Endothelial cell of umbilical vein (primary cell): ENCODE measurements at regions not wholly inside any gene's neighbourhood (a gene's known extent, or its start where the extent isn't known, plus 50 kb on each side); places are given as distances from the start of the nearest gene placed in this dataset.

Experiments used
- BruUV-seq: library from RNA; stranded (reverse); fragments of 400-500 nt; replicated peaks from 2 replicates; lab custom pipeline; 2021; lab: Mats Ljungman, UMichigan
- CTCF ChIA-PET: fragments of 300-600, 350-600 bp; sonication (Branson Sonifier 250); formaldehyde crosslinking; loops from one replicate; lab custom pipeline; 2021; ENCODE audit warnings: antibody characterized with exemption, inconsistent platforms; lab: Charles Lee
- POLR2A ChIA-PET: fragments of 300-600, 350-600 bp; sonication (Branson Sonifier 250); formaldehyde crosslinking; loops from one replicate; lab custom pipeline; 2021; ENCODE audit warnings: antibody characterized with exemption, inconsistent platforms; lab: Charles Lee
- DNase-seq: peaks from one replicate; pipeline ENCODE4 v3.0.0-alpha.2; 2011; ENCODE audit warnings: low read depth, low spot score
- FAIRE-seq: peaks from 2 replicates; lab custom pipeline; 2011; peaks lifted over from hg19 to GRCh38; lab: Jason Lieb, UNC
- H2AFZ ChIP-seq: 2 replicates; pipeline ENCODE4 v1.6.0; 2012; ENCODE audit warnings: low read depth, low read length, control low read depth, inconsistent platforms
- H3K27ac ChIP-seq: 2 replicates; pipeline ENCODE4 v1.5.1; 2011; ENCODE audit warnings: low read depth, mild to moderate bottlenecking, control low read depth, low read length, moderate library complexity; ENCODE audit not compliant: insufficient read depth
- H3K27me3 ChIP-seq, 2 experiments: 2 replicates each; pipeline versions ENCODE4 v1.6.0 to v1.6.1; 2011; ENCODE audit warnings: low read length in 2 of 2, mixed read lengths in 1 of 2; ENCODE audit not compliant: control insufficient read depth in 2 of 2, insufficient read depth in 2 of 2
- H3K36me3 ChIP-seq, 2 experiments: 2 replicates in 1 of 2; 3 replicates in 1 of 2; pipeline ENCODE4 v1.5.1; 2011; ENCODE audit warnings: low read length in 2 of 2, mild to moderate bottlenecking in 1 of 2, moderate library complexity in 1 of 2; ENCODE audit not compliant: control insufficient read depth in 2 of 2, insufficient read depth in 2 of 2; ENCODE audit errors: extremely low read depth in 1 of 2
- H3K4me1 ChIP-seq: 3 replicates; pipeline ENCODE4 v1.5.1; 2011; ENCODE audit warnings: mild to moderate bottlenecking, low read length; ENCODE audit not compliant: control insufficient read depth, insufficient read depth; ENCODE audit errors: extremely low read depth
- H3K4me2 ChIP-seq: 2 replicates; pipeline ENCODE4 v1.6.1; 2011; ENCODE audit warnings: low read length, control low read depth, mixed read lengths; ENCODE audit not compliant: insufficient read depth
- H3K4me3 ChIP-seq, 3 experiments: fragments of 200-600 bp in 1 of 3; sonication (generic), shearing (Covaris generic) in 1 of 3; replicated peaks in 1 of 3; 2 replicates each; pipeline ENCODE4 v1.5.1; 2011 to 2016; ENCODE audit warnings: control low read depth in 3 of 3, low read length in 3 of 3, mild to moderate bottlenecking in 2 of 3, inconsistent platforms in 1 of 3, low read depth in 1 of 3, moderate library complexity in 1 of 3; ENCODE audit not compliant: insufficient read depth in 1 of 3
- H3K79me2 ChIP-seq: 2 replicates; pipeline ENCODE4 v1.6.0; 2012; ENCODE audit warnings: low read length, inconsistent platforms; ENCODE audit not compliant: control insufficient read depth, insufficient read depth
- H3K9ac ChIP-seq: replicated peaks from 2 replicates; pipeline ENCODE3; 2011; ENCODE audit warnings: low read length, control low read depth; ENCODE audit not compliant: insufficient read depth; ENCODE audit errors: extremely low read depth
- H3K9me1 ChIP-seq: replicated peaks from 3 replicates; pipeline ENCODE4 v1.6.0; 2011; ENCODE audit warnings: mild to moderate bottlenecking, low read length; ENCODE audit not compliant: control insufficient read depth, insufficient read depth; ENCODE audit errors: extremely low read depth
- H3K9me3 ChIP-seq: replicated peaks from 2 replicates; pipeline ENCODE4 v1.5.1; 2012; ENCODE audit warnings: low read length, inconsistent platforms; ENCODE audit not compliant: control insufficient read depth, insufficient read depth
- H4K20me1 ChIP-seq: replicated peaks from 2 replicates; pipeline ENCODE3; 2011; ENCODE audit warnings: mild to moderate bottlenecking, low read length; ENCODE audit not compliant: control insufficient read depth, insufficient read depth; ENCODE audit errors: extremely low read depth
- CTCF ChIP-seq, 2 donors: IDR thresholded peaks; 1 replicate in 1 of 2; 2 replicates in 1 of 2; pipeline ENCODE4 v1.5.1; 2011; ENCODE audit warnings: low read length in 2 of 2, mild to moderate bottlenecking in 2 of 2, moderate library complexity in 2 of 2, control low read depth in 1 of 2, inconsistent platforms in 1 of 2, low read depth in 1 of 2; ENCODE audit not compliant: insufficient read depth in 1 of 2; ENCODE audit errors: extremely low read depth in 1 of 2
- EZH2 ChIP-seq: IDR thresholded peaks from 2 replicates; pipeline ENCODE4 v1.6.1; 2012; ENCODE audit warnings: borderline replicate concordance, low read depth, mild to moderate bottlenecking, moderate library complexity, low read length, inconsistent platforms; ENCODE audit not compliant: severe bottlenecking
- FOS ChIP-seq: IDR thresholded peaks from 2 replicates; pipeline ENCODE4 v1.6.1; 2011; ENCODE audit warnings: mild to moderate bottlenecking, low read length, moderate library complexity, borderline replicate concordance; ENCODE audit not compliant: insufficient read depth
- GATA2 ChIP-seq: IDR thresholded peaks from 2 replicates; pipeline ENCODE4 v1.7.0; 2011; ENCODE audit warnings: low read depth, mild to moderate bottlenecking, moderate library complexity, mixed read lengths, low read length; ENCODE audit not compliant: insufficient read length, insufficient read depth
- JUN ChIP-seq: IDR thresholded peaks from 2 replicates; pipeline ENCODE4 v1.6.1; 2011; ENCODE audit warnings: borderline replicate concordance, low read depth; ENCODE audit not compliant: insufficient read length, insufficient read depth
- MYC ChIP-seq: IDR thresholded peaks from one replicate; pipeline ENCODE4 v1.6.1; 2011; ENCODE audit warnings: mild to moderate bottlenecking, low read depth, low read length
- POLR2A ChIP-seq: IDR thresholded peaks from 2 replicates; pipeline ENCODE4 v1.6.1; 2012; ENCODE audit warnings: low read depth, mild to moderate bottlenecking, control low read depth, low read length
- POLR2AphosphoS5 ChIP-seq: IDR thresholded peaks from 2 replicates; pipeline ENCODE4 v1.6.1; 2012; ENCODE audit warnings: low read depth, mild to moderate bottlenecking, control low read depth, low read length, moderate library complexity; ENCODE audit not compliant: insufficient read depth
- dilution Hi-C: fragments of 300-500 bp; cut with MboI; formaldehyde crosslinking; loops from one replicate; pipeline ENCODE4 v1.15.0; 2019; ENCODE audit warnings: low sequenced_read_pairs; ENCODE audit not compliant: extremely low pct_ligation_motif_present
- intact Hi-C: fragments of 100-400 bp; cut with micrococcal nuclease; formaldehyde crosslinking; loops from one replicate; pipeline ENCODE4 v1.10.0; 2022
- TF ChIP-seq, protein P1 (sequence below): IDR thresholded peaks from 2 replicates; pipeline ENCODE4 v1.6.1; 2011; ENCODE audit not compliant: insufficient read depth, insufficient read length

DNA sequence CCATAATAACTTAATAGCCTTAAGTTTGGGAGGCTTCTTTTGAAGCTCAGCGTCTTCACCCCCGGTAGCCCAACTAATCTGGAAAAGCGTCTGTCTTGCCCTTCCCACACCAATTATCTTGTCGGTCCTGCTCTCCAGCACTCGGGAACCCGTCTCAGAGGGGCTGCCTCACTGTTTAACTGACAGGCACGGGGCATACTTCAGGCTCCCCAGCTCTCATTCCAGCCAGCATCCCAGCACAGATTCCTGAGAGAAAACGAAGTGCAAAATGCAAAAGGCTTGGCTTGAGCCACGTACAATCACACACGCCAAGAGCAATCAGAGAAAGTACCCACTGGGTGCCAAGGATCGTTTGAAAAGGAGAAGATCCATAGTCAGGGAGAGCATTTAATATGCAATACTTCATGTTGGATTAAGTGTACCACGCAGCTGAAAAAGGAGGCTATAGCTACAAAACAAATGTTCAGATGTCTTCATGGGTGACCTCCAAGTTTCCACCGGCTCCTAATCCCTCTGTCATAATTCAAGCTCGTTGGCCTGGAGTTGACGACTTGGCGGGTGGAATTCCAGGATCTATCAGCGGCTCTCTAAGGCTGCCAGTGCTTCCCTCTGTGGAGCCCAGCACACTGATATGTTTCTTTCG lies 53.7 kb upstream of the STX16 start:
- Histone ChIP-seq H3K9me3 (no peaks in the 10 kb centered on the region), H3K9ac (no peak overlapping the region), H3K27me3 (peaks cover 12 to 18% of the 10 kb centered on the region in 2 experiments), H3K4me1 (no peaks in the 10 kb centered on the region), H3K9me1 (no peaks in the 10 kb centered on the region), H3K79me2 (no peaks in the 10 kb centered on the region), H2AFZ (no peak overlapping the region), H3K4me3 (no peak overlapping the region), H3K36me3 (no peaks in the 10 kb centered on the region), H4K20me1 (no peaks in the 10 kb centered on the region), H3K27ac (no peak overlapping the region), H3K4me2 (no peak overlapping the region)
- dilution Hi-C loops: no loop called here
- no peak for DNase-seq
- intact Hi-C loops: no loop called here
- no TSS peak for BruUV-seq
- CTCF ChIA-PET: interaction anchor here (0.6 to 1.2 kb wide), 2 partner anchors 25 to 51 kb away, joined by 3 to 4 read pairs; no protein-coding TSS in a partner anchor
- TF ChIP-seq POLR2A: no peak
- FAIRE-seq: no peak
- POLR2A ChIA-PET: no interaction called here

DNA sequence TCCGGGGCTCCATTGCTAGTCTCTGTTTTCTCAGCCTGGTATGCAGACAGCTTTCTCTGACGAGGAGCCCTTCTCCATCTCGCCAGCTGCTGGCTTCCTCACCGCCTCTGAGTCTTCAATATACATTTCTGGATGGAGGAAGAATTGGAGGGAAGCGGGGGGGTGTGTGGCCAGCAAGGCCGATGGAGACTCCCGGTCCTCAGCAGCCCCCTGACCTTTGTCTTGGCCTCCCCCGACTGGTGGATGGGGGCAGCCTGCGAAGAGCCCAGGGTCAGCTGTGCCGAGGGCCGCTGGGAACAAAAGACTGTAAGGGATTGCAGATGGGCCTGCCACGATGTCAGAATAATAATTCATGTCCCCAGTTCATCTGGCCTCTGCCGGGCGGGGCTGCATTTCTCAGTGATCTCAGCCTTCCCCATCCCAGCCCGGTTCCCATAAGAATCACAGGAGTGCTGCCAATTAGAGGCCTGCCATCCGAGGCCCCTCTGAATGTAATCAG lies 54.3 kb upstream of the STX16 start:
- no peak overlapping the region for H2AFZ ChIP-seq
- no peak for DNase-seq
- H3K4me1 ChIP-seq: no peaks in the 10 kb centered on the region
- H3K9me1 ChIP-seq: no peaks in the 10 kb centered on the region
- FAIRE-seq: no peak
- no peaks in the 10 kb centered on the region for H3K9me3 ChIP-seq
- H3K79me2 ChIP-seq: no peaks in the 10 kb centered on the region
- H3K9ac ChIP-seq: no peak overlapping the region
- no peak overlapping the region for H3K4me3 ChIP-seq
- no peak for TF ChIP-seq POLR2AphosphoS5
- TF ChIP-seq MYC: no peak
- no peak for TF ChIP-seq GATA2
- no peak for TF ChIP-seq EZH2
- no peak for TF ChIP-seq POLR2A
- TF ChIP-seq, protein P1, sequence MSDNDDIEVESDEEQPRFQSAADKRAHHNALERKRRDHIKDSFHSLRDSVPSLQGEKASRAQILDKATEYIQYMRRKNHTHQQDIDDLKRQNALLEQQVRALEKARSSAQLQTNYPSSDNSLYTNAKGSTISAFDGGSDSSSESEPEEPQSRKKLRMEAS: no peak
- TF ChIP-seq JUN: no peak
- TF ChIP-seq CTCF (IDR thresholded peaks at IDR 0.05; ENCODE audit: extremely low read depth in 1 of 2, insufficient read depth in 1 of 2, low read depth in 1 of 2, low read length in 2 of 2): no peak
- TF ChIP-seq FOS: no peak
- dilution Hi-C loops (no loop called here), intact Hi-C loops (no loop called here)
- H3K27ac ChIP-seq: no peak overlapping the region
- no peaks in the 10 kb centered on the region for H4K20me1 ChIP-seq
- POLR2A ChIA-PET: no interaction called here
- H3K4me2 ChIP-seq: no peak overlapping the region
- no TSS peak for BruUV-seq
- CTCF ChIA-PET: interaction anchor here (0.6 to 1.2 kb wide), 2 partner anchors 25 to 51 kb away, joined by 3 to 4 read pairs; no protein-coding TSS in a partner anchor
- H3K36me3 ChIP-seq: no peaks in the 10 kb centered on the region
- H3K27me3 ChIP-seq: peaks cover 17 to 18% of the 10 kb centered on the region in 2 experiments
